ENCODE measurements at regions not wholly inside any gene's neighbourhood (a gene's known extent, or its start where the extent isn't known, plus 50 kb on each side); places are given as distances from the start of the nearest gene placed in this dataset.
"Not testable (repeated sequence)": the region's sequence is repeated elsewhere in the genome, so short reads cannot be mapped to it uniquely, and the experiment has no call there.

DNA sequence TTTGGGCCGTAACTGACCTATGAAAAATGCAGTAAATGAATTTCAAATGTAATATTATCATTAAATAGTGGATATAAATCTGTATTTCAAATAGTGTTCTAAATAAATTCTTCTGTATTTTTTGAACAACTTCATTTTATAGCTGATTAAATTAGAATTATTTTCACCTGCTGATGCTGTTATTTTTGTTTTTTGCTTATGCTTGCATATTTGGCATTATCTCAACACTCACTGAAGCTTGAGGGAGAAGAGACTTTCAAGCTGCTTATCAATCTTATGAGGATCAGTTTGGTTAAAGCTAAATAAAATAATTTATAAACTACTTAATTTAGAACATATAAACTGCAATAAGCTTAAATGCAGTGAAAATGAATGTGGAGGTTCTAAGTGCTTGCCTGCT, 251.3 kb upstream of the PCDH9 start:
- no peak for DNase-seq

DNA sequence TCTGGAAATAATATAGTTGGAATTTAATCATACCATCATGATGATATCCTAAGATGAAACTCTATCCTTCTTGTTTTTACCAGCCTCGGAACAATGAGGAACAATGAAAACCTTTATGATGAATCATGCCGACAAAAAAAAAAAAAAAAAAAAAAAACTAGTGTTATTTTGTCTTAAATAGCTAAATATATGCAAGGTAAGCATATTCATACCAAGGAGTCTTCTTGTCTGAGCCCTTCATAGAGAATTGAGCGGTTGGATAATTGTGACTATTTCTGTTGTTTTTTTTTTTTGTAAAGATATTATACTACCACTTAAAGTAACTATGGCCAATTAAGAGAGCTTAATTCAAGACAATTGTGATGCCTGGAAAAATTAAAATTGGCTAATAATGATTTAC, 244.0 kb upstream of the PCDH9 start:
- no peak for DNase-seq

DNA sequence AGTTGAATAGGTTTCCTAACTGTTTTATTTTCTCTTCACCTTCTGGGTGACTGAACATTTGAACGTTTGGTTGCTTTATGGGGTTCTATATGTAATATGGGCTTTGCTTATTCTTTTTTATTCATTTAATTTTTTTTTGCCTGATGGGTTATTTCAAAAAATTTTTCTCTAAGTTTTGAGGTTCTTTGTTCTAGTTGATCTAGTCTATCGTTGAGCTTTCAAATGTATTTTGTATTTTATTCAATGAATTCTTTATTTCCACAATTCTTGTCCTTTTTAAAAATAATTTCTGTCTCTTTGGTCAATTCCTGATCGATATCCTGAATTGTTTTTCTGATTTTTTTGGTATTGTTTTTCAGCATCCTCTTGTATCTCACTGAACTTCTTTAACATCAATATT, 239.5 kb upstream of the PCDH9 start:
- no peak for DNase-seq

DNA sequence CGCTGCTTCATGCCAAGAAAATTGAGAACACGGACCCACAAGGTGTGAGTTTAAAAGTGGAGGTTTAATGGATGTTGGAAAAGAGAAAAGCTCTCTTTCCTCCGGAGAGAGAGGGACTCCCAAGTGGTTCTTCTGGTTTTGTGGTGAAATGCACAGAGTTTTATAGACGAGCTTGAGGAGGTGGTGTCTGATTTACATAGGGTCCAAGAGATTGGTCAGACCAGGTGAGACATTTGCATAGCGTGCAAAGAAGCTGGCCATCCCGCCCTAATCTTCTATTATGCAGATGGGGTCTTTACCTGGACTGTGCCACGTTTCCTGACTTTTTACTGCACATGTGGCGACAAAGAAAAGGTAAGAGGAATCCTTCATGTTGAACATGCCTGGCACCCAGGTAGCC, 236.4 kb upstream of the PCDH9 start:
- DNase-seq: peak; percentile 21 to 28

DNA sequence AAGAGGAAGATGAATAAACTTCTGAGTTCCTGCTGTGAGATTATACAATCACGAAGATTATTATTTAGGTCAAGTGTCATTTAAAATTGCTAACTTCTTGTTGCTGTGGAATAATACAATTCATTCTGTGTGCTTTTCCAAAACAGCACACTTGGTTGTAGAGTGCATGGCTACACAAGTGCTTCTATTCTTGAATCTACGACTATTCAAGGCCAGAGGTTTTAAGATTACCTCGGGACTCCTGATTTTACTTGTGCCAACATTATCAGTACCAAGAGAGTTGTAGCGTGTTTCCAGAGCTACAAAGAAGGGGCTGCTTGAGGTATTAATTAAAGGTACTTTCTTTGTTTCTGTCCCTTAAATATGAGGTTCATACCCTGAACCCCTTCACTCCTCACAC, 234.0 kb upstream of the PCDH9 start:
- no peak for DNase-seq

DNA sequence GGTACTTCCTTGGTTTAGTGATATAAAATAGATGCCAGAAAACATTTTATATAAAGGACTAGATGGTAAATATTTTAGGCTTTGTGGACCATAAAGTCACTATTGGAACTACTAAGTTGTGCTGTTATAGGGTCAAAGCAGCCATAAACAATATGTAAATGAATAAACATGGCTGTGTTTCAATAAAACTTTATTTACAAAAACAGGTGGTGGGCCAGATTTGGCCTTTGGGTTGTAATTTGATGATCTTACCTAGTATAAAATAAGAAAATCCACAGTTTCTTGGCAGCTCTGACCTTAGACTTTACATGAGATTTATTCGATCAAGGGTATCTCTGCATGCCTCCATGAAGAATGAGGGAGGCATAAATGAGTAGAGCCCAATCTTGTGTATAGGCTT, 232.0 kb upstream of the PCDH9 start:
- DNase-seq: no peak

DNA sequence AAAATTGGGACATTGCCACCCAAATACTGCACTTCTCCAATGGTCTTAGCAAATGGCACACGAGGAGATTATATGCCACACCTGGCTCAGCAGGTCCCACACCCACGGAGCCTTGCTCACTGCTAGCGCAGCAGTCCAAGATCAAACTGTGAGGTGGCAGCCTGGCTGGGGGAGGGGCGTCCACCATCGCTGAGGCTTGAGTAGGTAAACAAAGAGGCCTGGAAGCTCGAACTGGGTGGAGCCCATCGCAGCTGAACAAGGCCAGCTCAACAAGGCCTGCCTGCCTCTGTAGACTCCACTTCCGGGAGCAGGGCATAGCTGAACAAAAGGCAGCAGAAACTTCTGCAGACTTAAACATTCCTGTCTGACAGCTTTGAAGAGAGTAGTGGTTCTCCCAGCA, 222.4 kb upstream of the PCDH9 start:
- DNase-seq: not testable (repeated sequence)

DNA sequence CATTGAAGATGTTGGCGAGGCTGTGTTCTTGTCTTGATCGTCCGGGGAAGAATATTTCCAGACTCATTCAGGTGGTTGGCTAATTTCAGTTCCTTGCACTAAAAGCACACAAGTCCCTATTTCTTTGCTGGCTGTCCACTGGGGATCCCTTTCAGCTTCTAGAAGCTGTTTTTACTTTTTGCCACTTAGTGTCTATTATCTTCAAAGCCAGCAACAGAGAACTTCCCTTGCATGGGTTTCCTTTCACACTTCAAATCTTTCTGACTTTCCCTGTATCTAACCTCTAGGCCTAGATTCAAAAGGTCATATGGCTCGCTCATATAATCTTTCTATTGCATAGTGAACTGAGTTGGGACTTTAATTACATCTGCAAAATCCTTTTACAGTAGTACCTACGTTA, 215.3 kb upstream of the PCDH9 start:
- no peak for DNase-seq

DNA sequence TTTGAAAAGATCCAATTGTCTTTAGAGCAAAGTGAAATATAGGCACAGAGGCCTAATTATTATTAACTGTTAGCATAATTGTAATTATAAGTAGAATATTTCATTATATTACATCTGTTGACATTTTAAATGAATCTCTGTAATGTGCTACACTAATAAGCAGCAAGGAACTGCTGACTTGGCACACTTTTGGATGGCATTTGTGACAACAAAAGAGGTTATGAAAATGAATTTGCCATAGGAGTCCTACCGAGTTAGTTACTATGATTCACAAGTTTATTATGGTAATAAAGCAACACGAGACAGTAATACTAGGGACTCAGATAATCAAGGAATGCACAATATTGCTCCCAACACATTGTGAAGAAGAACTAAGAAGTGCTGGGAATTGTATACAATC, 213.8 kb upstream of the PCDH9 start:
- no peak for DNase-seq

DNA sequence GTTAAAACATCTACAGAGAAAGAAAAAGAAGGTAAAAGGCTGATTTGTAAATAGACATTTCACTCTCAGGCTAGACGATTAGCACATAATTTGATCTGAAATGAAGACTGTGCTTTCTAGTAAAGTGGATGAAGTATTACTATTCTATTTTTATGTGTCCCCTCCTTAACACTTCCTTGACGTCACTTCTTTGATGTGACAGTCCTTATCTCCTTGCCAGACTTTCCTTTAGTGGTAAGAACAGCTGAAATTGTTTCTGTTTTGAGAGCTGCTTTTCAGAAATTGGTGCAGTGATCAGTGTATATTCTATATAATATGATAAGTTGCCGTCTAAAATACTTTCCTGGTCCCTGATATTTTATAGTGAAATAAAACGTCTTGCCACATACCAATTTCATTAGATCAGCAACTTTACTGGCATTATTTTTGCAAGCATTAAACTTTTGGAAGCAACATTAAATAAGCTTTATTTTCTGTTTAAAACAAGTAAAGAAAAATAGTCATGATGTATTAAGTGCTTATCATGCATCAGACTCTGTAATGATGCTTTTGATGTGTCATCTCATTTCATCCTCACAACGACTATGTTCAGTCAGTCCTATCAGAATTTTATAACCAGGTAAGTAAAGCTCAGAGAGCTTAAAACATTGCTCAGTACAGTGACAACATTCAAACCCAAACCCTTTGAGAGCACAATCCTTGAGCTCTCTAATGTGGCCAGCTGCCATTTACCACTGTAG, 210.3 kb upstream of the PCDH9 start:
- no peak for DNase-seq

DNA sequence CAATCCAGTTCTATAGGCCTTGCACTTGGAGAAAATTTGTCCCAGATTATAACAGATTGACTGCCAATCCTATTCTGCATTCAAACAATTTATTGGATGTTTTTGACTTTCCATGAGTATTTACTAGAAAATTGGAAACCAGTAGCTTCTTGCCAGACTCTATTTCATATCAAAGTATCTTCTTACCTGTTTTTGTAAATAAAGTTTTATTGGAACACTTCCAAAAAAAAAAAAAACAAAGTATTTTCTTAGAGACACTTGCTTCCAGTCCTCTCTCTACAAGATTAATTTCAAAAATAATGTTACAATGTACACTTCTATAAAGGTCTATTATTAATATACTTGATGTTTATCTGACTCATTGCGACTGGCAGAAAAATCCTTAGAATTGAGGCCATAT, 209.2 kb upstream of the PCDH9 start:
- DNase-seq: no peak

DNA sequence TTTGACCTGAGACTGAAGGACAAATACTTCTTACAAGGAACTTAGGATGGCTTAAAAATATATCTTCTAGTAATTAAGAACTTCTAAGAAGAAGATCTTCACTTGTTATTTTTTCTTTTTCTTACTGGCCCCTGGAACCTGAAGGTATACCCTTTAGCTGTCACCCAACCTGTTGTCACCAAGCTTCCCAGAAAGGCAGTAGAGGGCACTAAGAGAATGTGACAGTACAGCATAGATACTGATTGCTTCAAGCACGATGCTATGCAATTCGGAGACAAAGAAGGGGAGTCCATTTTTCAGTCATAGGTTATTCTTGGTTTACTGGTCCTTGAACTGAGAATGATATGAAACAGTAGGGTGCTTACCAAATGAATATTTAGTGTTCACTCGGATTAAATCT, 208.3 kb upstream of the PCDH9 start:
- DNase-seq: peak in 1 of 2 experiments; percentile 5

DNA sequence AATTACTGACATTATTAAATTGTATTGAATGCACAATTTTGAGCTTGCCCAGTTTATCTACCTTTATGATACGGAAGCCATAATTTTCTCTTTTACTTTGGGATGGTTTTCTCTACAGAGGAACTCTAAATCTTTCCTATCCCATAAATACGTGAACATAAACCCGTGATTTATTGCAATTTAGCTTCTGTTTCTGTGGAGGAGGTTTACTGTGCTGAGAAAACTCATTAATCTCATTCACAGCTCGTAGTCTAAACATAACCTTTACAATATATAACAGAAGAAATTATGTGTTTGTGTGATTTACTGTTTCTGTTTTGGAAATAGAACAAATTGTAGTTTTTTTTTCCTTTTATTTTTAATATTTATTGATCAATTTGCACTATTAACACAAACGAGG, 207.1 kb upstream of the PCDH9 start:
- DNase-seq: no peak

DNA sequence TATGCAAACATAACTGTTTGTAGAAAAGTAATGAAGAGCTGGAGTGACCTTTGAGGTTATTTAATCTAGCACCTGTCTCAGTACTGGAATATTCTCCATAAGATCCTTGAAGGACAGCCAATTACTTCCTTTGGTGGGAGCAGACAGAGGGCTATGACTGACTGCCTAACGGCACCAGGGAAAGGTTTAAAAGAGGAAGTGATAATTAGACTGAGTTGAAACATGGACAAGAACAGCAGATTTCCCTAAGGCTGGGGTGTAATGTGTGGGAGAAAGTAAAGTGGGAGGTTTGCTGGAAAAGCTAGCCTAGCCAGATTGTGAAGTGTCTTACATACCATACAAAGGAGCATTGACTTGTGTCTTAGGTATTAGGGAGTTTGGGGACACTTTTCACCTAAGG, 191.3 kb upstream of the PCDH9 start:
- no peak for DNase-seq

DNA sequence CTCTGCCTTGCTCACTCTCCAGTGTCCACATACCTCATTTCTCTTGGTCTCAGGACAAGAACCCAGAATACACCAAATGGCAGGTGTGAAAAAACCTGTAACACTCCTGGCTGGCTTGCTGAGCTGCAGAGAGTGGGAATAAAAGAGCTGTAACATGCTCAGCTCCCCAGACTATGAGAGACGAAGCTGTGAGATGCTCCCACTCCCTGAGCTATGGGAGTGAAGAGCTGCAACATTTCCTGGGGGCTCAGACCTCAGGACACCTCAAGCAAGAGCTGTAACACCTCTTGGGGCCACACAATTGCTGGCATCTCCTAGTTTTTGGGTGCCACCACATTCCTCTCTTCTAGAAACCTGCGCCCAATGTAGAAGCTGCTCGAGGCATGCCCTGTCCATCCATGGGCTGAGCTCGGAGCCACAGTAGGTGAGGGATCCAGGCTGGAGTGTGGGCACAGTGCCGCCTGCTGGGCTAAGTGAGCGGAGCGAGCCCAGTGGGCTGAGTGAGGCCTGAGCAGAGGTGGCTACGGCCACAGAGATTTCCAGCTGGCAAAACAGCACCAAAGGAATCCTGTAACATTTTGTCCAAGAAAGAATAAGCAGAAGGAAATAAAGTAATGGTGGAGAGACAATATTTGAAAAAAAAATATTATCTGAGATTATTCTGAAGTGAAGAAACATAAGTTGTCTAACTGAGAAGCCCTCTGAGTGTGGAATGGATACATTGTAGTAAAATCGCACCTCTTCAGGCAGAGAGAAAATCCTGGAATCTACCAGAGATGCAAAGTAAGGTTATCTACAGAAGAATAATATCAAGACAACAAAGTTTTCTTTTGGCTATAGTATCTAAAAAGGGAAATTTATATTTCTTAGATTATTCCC, 186.2 kb upstream of the PCDH9 start:
- peak in 1 of 2 experiments; percentile 34 for DNase-seq

DNA sequence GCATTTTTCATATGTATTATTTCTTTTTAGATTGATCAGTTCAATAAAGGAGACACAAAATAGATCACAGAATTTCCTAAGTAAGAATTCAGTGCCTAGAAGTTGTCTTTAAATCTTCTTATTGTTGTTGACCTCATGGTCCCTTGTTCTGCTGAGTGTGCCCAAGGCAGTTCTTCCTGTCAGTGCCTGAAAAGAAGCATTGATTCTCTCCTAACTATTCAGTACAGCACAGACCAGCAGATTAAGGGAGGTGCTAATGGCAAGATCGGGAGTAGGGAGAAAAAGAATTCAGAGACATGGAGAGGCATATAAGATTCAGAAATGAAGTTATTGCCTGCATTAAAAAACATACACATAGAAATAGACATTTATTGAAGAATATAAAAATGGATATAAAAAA, 180.5 kb upstream of the PCDH9 start:
- DNase-seq: no peak

DNA sequence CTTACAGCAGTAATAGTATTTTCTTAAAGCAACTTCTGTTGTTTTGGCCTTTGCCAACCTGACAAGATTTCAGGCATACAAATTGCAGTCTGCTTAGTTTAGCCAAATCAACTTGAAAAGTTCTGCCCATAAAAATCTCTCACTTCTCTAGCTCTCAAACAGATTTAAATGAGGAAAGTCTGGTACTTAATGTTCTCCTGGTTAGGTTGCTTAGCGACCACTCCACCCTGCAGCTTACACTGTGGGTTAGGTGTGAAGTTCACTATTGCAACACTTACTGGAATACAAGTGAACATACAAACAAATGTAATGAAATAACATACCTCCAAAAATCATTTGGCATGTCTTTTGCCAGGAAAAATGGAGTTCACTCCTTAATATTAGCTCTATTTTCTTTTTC, 178.7 kb upstream of the PCDH9 start:
- no peak for DNase-seq

DNA sequence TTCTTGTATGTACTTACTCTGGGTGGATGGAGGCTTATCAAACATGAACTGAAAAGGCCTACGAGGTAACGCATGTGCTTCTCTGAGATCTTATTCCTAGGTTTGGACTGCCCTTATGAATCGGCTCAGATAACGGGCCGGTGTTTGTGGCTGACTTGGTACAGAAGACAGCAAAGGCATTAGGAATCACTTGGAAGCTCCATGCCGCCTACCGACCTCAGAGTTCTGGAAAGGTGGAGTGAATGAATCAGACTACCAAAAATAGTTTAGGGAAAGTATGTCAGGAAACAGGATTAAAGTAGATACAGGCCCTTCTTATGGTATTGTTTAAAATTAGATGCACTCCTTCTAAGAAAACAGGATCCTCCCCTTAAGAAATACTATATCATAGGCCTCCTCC, 172.4 kb upstream of the PCDH9 start:
- DNase-seq: no peak

DNA sequence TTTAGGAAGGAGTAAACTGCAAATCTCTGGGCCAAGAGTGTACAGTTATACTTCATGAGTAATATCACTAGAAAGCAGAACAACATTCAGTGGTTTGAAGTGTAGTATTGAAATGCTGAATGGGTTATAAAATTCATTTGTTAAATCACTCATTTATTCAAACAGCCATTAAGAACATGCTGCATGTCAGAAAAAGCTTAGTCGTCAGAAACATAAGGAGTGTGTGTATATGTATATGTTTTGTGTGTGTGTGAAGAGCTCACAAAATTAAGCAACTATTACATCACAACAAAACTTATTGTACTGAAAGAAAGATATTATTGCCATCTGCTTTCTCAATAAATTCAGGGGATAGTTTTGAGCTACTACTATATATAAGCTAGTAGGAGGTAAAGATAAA, 165.4 kb upstream of the PCDH9 start:
- DNase-seq: no peak

DNA sequence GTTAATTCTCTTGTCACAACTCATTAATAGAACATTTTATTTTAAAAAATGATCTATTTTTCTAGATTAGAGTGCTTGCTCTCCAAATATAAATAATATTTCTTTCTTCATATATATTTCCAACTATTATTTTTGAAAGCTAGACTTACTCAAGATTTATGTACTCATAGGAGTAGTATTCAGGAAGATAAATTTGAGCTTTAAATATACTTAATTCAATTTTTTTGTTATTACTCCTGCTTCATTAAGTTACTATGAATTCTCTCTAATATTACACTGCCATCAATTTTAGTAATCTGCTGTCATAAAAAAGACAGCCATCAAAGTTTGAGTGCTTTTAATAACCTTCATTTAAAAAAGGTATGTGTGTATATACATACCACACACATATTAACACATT, 161.9 kb upstream of the PCDH9 start:
- no peak for DNase-seq

DNA sequence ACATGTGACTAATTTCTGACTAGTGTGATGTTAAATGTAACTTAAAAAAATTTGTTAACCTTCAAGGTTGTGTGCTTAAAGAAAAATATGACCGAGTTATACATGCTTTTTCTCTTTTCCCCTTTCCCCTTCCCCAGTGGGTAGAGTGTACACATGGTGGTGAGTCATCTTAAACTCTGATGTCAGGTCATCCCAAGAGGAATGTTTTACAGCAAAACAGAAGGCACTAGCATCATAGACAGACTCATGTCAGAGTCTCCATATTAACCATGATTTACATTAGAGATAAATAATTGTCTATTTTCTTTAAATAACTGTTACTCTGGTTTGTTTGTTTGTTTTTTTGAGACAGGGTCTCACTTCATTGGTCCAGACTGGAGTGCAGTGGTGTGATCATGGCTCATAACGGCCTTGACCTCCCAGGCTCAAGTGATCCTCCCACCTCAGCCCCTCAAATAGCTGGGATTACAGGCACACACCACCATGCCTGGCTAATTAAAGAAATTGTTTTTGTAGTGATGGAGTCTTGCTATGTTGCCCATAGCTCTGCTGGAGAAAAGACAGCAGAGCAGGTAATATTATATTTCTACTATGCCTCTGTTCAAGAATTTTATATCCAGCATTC, 160.4 kb upstream of the PCDH9 start:
- DNase-seq: no peak

DNA sequence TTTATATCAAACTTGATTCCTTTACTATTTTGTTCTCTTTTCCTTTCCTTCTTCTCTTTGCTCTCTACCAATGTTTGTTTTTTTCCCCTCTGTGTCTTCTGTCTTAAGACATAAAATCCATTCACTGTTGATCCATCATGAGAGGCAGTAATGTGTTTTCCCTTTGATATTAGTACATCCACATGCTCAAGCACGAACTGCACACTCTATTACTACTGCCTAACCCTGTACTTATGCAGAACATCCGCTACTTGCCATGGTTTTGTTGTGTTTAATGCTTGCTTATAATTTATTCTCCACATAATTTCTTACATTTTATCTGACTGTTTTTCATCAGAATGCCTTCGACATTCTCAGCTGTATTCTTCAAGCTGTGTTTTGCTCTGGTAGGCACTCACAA, 159.0 kb upstream of the PCDH9 start:
- no peak for DNase-seq

DNA sequence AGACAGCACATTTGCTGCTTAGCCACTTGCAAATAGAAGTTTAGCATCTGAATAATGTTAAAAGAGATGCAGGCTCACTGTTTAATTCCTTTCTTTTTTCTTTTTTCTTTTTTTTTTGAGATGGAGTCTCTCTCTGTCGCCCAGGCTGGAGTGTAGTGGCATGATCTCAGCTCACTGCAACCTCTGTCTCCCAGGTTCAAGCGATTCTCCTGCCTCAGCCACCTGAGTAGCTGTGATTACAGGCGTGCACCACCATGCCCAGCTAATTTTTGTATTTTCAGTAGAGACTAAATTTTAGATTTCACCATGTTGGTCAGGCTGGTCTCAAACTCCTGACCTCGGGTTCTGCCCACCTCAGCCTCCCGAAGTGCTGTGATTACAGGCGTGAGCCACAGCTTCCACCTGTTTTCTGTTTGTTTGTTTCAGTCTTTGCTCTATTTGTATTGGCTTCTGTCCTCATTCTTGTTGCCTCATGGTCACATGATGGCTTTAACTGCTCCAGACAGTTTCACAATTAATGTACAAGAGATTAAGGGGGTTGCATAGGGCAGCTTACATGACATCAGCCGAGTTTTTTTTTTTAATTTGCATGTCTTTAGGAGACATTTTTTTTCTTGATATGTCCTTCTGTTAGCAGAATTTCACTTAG, 153.1 kb upstream of the PCDH9 start:
- DNase-seq: not testable (repeated sequence)

DNA sequence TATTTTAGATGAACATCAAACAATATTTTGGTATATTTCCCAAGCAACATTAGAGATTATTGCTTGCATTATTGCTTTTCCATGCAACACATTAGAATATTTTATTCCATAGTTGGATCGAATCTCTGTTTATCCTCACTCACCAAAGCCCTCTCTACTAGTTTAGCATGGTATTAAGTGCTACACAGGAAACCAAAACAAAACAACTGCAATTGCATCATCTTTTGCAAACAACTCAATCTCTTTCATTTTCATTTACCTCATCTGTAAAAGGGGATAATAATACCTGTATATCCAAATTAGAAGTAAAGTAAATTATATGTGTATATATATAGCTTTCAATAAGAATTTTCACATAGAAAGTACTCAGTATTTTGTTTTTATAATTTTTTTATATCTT, 147.8 kb upstream of the PCDH9 start:
- DNase-seq: no peak
